Type B pancreatic cell (in vitro differentiated cells): ENCODE measurements at regions not wholly inside any gene's neighbourhood (a gene's known extent, or its start where the extent isn't known, plus 50 kb on each side); places are given as distances from the start of the nearest gene placed in this dataset.

Source experiments
- DNase-seq: peaks from one replicate; pipeline ENCODE4 v3.0.0; 2021; ENCODE audit warnings: mixed read lengths; ENCODE audit not compliant: unreplicated experiment; ENCODE audit errors: extremely low spot score
- H3K27ac Mint-ChIP-seq: 2 replicates; pipeline ENCODE4 v1.8.0; 2021; ENCODE audit warnings: mild to moderate bottlenecking, mixed read lengths
- H3K27me3 Mint-ChIP-seq: 2 replicates; pipeline ENCODE4 v1.8.0; 2021; ENCODE audit warnings: mixed read lengths
- H3K36me3 Mint-ChIP-seq: 2 replicates; pipeline ENCODE4 v1.8.0; 2021; ENCODE audit warnings: mixed read lengths
- H3K4me1 Mint-ChIP-seq: one replicate; pipeline ENCODE4 v1.8.0; 2021; ENCODE audit warnings: mixed read lengths; ENCODE audit not compliant: unreplicated experiment
- H3K4me3 Mint-ChIP-seq: 2 replicates; pipeline ENCODE4 v1.8.0; 2021; ENCODE audit warnings: mild to moderate bottlenecking, mixed read lengths
- H3K9me3 Mint-ChIP-seq: 2 replicates; pipeline ENCODE4 v1.8.0; 2021; ENCODE audit warnings: mixed read lengths
- CTCF ChIP-seq: fragments of 200-600 bp; sonication (generic); conservative IDR thresholded peaks from 2 replicates; pipeline ENCODE4 v1.5.0; 2021; ENCODE audit warnings: antibody characterized with exemption, mild to moderate bottlenecking

GRCh38 chr17:79322211-79323123, 247.8 kb downstream of the ENGASE start:
- H3K27ac Mint-ChIP-seq = no peak overlapping the region
- no peaks in the 10 kb centered on the region for H3K36me3 Mint-ChIP-seq
- no peak for TF ChIP-seq CTCF
- H3K9me3 Mint-ChIP-seq = no peaks in the 10 kb centered on the region
- H3K4me3 Mint-ChIP-seq = no peak overlapping the region
- DNase-seq = no peak
- H3K27me3 Mint-ChIP-seq = peaks cover 55% of the 10 kb centered on the region
- no peaks in the 10 kb centered on the region for H3K4me1 Mint-ChIP-seq

- H3K4me3 Mint-ChIP-seq = no peak overlapping the region
- no peak for TF ChIP-seq CTCF
- H3K27me3 Mint-ChIP-seq = peaks cover 53% of the 10 kb centered on the region
- no peaks in the 10 kb centered on the region for H3K9me3 Mint-ChIP-seq
- no peak for DNase-seq
- H3K36me3 Mint-ChIP-seq = no peaks in the 10 kb centered on the region
- no peaks in the 10 kb centered on the region for H3K4me1 Mint-ChIP-seq
- H3K27ac Mint-ChIP-seq = no peak overlapping the region
These were observed 245.7 kb downstream of the ENGASE start for GRCh38 chr17:79320331-79320730.

- DNase-seq = no peak
- H3K27ac Mint-ChIP-seq = no peak overlapping the region
- no peaks in the 10 kb centered on the region for H3K36me3 Mint-ChIP-seq
- H3K4me1 Mint-ChIP-seq = no peaks in the 10 kb centered on the region
- peaks cover 63% of the 10 kb centered on the region for H3K27me3 Mint-ChIP-seq
- no peak for TF ChIP-seq CTCF
- no peaks in the 10 kb centered on the region for H3K9me3 Mint-ChIP-seq
- no peak overlapping the region for H3K4me3 Mint-ChIP-seq
These were observed 243.3 kb downstream of the ENGASE start for GRCh38 chr17:79317916-79318315.

- Mint-ChIP-seq H3K4me3 (no peak overlapping the region), H3K9me3 (no peaks in the 10 kb centered on the region), H3K27me3 (peaks cover 64% of the 10 kb centered on the region), H3K36me3 (no peaks in the 10 kb centered on the region), H3K27ac (no peak overlapping the region), H3K4me1 (no peaks in the 10 kb centered on the region)
- no peak for DNase-seq
- no peak for TF ChIP-seq CTCF
These were observed 242.2 kb downstream of the ENGASE start for GRCh38 chr17:79316805-79317204.

- H3K9me3 Mint-ChIP-seq = no peaks in the 10 kb centered on the region
- no peaks in the 10 kb centered on the region for H3K4me1 Mint-ChIP-seq
- DNase-seq = no peak
- no peak for TF ChIP-seq CTCF
- no peaks in the 10 kb centered on the region for H3K36me3 Mint-ChIP-seq
- no peak overlapping the region for H3K27ac Mint-ChIP-seq
- H3K4me3 Mint-ChIP-seq = no peak overlapping the region
- H3K27me3 Mint-ChIP-seq = peaks cover 59% of the 10 kb centered on the region
These were observed 240.9 kb downstream of the ENGASE start for GRCh38 chr17:79315358-79316105.
